Amygdala (tissue), 56 donors: ENCODE measurements at regions not wholly inside any gene's neighbourhood (a gene's known extent, or its start where the extent isn't known, plus 50 kb on each side); places are given as distances from the start of the nearest gene placed in this dataset.
"Not testable (repeated sequence)": the region's sequence is repeated elsewhere in the genome, so short reads cannot be mapped to it uniquely, and the experiment has no call there.

Source experiments
- DNase-seq, 56 donors: peaks; one replicate each; lab custom pipeline; 2025; lab: John Stamatoyannopoulos, UW

DNA sequence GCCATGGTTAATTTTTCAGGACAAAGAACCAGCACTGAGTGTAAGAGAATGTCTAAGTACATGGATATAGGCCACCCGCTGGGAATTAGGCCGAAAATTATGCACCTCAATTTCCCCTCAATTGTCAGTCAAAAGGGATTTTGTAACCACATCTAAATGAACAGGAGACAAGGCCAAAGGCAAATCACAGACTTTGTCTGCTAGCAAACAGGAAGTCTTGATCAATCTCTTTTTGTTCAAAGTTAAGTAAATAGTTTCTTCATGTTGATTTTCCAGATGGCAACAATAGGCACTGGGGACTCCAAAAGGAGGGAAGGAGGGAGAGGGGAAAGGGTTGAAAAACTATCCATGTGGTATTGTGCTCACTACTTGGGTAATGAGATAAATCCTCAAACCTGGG lies 276.0 kb downstream of the COG6 start:
- DNase-seq, result no peak

DNA sequence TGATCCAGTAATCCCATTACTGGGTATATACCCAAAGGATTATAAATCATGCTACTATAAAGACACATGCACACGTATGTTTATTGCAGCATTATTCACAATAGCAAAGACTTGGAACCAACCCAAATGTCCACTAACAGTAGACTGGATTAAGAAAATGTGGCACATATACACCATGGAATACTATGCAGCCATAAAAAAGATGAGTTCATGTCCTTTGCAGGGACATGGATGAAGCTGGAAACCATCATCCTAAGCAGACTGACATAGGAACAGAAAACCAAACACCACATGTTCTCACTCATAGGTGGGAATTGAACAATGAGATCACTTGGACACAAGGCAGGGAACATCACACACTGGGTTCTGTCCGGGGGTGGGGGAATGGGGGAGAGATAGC lies 277.1 kb downstream of the COG6 start:
- DNase-seq, result not testable (repeated sequence)

DNA sequence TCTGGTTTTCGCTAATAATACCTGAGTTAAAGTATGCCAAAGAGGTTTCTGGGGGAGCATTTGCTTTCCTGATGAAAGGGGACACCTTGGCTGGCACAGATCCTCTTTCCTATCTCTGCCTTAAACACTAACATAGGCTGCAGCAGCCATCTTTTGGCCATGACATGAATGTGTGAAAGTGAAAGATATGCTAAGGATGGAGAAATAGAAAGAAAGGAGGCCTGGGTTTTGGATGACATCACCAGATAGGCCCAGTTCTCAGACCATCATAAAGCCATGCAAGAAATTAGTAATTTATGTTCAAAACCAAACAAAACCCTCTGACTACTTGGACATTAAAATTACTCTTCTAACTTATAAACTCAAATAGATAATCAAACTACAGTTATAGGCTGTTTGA lies 279.7 kb downstream of the COG6 start:
- DNase-seq, result no peak

DNA sequence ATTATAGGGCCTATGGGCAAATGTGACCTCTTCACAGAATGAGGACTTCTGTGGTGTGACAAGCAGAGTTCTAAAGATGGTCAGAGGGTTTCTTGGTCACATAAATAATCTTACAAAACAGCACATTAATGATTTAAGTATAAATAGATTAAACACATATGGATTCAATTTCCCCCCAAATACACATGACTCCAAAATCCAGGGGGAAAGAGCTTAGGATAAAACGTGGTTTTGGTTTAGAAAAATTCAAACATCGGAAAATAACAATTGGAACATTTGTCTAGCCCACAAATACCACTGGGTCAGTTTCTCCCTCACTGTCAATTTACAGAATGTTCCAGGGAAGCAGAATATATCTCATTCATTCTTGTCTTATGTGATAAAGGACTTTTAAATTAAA lies 283.1 kb downstream of the COG6 start:
- no peak for DNase-seq

DNA sequence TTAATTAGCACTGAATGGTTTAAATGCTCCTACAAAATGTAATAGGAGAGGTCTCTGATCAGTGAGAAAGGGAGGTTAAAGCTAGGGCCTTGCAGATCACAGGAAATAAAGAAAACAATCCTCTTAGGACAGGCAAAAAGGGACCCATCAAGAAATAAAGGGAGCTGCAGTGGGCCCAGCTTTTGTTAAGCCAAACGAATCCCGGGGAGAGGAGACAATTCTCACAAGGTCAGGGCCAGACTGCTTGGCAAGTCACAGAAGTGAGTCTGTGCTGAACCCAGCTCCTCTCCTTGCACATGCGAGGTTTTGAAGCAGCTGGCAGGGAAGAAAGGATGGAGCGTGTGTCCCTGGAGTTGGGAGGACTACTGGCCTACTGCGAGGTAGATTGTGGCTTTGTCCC lies 285.8 kb downstream of the COG6 start:
- DNase-seq, result no peak

DNA sequence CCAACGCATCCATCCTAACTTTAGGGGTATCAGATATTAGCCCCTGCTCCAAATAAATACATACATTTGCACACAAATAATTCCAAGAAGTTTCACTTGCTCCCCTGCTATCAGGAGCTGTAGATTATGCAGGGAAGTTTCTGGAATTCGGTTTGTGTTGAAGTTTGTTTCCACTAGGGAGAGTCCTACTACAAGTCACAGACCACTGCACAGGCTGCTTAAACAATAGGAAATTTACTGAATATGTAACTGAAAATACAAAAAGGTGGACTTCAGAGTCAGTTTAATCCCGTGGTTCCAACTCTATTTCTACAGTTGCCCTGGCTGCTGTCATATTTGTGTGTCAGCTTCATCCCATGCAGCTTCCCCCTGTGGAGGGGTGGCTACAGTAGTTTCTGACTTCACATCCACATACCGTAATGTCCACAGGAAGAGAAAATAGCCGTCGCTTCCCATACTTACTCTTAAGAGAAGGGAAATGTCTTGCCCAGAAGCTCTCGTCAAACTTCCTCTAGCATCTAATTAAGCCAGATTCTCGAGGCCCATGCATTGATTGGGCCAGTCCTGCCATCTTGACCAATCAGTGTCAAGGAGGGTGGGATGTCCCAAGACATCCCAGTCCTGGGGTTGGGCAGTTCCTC lies 286.6 kb downstream of the COG6 start:
- DNase-seq, result no peak

DNA sequence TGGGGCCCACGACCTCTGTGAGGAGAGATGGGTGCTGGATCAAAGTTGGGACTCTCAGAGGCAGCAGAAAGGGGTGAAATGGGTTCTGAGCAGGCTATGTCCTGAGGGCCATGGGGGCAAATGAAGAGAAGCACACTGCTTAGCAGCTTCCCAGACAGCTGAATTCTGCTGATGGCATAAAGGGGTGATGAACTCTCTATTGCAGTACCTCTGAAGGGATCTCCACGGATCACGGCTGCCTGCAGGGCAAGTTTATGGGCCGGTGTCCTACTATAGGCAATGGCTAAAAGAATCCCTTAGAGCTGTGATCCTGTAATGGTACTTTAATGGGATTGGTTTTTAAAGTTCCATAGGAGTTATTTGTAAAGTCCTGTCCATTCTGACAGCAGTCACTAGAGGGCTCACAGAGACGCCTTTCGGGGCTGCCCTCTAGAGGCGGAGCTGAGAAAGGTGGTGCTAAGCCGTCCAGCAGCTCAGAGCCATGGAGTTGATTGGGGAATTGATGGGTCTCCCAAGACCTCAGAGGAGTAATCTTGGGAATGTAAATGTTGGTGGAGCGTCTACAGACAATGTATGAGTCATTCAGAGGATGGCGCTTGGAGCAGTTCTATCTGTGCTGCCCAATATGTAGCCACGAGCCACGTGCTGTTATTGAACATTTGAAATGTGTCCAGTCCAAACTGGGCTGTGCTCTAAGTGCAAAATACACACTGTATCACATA lies 287.3 kb downstream of the COG6 start:
- peak in 25 of 56 donors; percentile 1 to 49 (median 15) for DNase-seq

DNA sequence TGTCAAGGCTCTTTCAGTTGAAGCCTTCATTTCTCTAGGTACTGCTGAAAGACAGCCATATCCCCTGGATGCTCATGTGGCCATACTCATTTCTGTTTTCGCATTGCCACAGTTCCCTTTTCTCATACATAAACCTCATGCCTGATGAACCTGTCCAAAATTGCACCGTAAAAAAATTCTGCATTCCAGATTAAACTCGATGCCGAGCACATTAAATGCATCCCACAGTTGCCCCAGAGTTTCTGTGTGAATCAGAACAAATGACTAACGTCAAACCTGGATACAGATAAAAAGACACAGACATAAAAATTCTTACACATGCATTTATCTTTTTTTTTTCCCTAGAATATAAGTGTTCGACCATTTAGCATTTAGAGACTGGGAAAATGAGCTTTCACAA lies 288.2 kb downstream of the COG6 start:
- no peak for DNase-seq

DNA sequence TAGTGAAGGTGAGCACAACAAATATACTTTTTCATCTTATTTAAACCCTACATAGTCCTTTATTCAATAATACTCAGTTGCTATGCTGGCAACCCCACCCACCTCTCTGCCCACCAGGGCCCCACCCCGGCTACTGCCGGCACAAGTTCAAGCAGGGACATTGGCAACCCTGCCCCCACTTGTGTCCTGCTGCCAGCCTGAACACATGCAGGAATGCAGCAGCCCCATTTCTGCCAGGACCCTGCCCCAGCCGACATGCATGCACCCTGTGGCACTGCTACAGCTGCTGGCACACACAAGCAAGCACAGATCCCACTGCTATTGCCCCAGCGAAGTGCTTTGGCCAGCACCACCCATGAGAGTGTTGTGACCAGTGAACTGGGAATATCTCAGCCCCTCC lies 289.8 kb downstream of the COG6 start:
- peak in 1 of 56 donors; percentile 2 for DNase-seq

DNA sequence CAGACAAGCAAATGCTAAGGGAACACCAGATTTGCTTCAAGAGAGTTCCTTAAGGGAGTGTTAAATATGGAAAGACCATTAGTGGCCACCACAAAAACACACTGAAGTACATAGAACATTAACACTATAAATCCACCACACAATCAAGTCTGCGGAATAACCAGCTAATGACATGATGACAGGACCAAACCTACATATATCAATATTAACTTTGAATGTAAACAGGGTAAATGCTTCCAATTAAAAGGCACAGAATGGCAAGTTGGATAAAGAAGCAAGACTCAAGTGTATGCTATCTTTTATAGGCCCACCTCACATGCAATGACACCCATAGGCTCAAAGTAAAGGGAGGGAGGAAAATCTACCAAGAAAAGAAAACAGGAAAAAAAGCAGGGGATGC lies 291.3 kb downstream of the COG6 start:
- no peak for DNase-seq

DNA sequence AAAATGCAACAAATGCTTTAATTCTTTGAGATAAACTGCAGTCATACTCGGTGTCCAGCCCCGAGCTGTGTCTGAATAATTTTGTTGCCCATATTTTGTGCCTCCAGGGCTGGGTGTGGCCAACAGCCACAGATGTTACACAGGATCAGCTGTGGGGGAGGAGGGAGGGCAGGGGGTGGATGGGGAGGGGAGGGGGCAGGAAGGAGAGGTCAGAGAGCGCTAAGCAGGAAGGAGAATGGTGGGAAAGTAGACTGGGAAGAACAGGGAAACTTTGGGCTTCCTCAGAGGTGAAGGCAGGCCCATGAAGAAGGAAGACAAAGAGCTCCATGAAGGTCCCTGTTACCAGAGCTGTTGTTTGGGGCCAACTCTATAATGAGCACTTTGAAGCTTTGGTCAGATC lies 295.8 kb downstream of the COG6 start:
- DNase-seq, result no peak

DNA sequence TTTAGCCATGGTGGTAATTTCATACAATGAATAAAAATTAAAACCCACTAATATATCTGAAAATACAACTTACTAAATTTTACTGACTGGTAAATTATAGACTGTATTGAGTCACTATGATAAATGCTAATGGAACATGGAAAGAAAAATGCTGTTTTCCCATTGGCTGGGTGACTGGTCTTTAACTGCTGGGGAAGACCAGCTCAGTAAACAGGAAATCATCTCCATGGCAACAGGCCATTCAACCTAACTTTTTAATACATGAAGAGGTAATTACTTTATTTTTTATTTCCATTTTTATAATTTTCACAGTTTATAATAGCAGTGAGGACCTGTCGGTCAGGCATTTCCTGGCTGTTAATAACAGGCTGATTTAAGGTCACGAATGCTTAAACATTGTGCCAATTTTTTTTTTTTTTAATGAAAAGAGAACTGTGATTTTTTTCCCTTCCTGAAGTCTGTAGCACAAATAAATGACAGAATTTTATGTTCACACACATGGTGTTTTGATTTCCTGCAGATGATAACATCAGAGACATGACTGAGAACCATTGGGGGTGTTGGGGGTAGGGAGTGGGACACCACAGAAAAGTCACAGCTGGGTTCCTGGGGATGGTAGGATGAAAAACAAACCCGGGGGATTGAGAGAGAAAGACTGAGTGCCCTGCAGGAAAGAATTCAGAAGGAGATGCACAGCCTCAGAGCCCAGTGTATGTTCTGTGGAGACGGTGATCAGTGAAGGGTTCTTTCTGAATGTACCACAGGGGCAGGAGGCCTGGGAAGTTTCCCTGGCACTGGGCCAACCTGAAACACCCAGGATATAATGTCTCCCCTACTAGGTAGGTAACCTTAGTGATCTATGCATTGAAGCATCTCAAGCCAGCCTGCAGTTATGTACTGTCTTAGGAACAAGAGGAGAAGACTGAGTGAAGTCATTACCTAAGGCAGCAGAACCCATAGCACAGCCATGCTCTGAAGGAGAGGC lies 297.1 kb downstream of the COG6 start:
- DNase-seq, result no peak

DNA sequence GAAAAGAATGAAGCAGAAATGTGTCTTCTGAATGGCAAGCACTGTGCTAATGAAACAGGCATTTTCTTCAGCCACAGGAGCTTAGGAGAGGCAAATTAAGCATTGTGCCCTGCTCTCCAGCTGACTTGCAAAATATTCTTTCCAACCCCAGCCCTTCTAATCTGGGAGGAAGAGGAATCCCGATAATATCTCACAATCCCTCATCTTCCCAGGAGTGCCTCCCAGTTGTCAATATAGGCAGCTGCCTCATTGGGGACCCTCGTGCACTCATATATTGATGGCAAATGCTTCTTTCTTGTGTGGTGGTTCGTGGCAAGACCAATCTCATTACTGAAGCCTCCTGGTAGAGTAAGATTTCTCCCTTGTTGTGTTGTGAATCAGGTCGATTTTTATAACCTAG lies 299.0 kb downstream of the COG6 start:
- DNase-seq, result no peak

DNA sequence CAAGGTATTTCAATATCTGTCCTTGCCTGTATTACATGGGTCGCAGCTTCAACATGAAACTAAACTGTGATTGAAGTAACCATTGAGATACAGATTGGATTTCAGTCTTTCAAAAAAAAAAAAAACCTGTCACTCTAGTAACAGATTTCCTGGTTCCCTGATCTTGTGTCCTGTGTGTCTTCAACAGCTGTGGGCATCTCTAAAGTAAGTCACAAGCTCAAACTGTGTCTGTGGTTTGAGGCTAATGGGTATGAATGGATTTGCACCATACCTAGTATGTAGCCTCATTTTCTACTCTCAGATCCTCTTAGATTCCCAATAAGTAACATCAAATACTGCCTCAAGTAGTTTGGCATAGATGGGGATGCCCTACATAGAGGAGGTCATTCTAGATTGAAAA lies 300.1 kb downstream of the COG6 start:
- no peak for DNase-seq

DNA sequence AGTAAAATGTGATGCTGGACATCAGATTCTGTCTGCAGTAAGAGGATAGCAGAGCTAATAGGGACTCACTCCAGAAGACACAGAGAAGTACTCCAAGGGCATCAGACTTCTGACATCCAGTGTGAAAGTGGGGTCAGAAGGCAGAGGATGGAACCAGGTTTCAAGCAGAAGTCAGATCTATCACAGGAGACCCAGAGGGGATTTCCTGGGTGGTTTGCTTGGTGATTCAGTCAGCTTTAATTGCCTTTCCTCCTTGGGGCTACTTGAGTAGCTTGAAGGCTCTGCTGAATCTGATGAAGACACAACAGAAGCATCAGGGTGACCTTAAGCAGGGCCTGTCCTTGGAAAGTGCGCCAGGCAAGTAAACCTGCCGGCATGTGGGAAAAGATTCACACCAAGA lies 300.6 kb downstream of the COG6 start:
- no peak for DNase-seq

DNA sequence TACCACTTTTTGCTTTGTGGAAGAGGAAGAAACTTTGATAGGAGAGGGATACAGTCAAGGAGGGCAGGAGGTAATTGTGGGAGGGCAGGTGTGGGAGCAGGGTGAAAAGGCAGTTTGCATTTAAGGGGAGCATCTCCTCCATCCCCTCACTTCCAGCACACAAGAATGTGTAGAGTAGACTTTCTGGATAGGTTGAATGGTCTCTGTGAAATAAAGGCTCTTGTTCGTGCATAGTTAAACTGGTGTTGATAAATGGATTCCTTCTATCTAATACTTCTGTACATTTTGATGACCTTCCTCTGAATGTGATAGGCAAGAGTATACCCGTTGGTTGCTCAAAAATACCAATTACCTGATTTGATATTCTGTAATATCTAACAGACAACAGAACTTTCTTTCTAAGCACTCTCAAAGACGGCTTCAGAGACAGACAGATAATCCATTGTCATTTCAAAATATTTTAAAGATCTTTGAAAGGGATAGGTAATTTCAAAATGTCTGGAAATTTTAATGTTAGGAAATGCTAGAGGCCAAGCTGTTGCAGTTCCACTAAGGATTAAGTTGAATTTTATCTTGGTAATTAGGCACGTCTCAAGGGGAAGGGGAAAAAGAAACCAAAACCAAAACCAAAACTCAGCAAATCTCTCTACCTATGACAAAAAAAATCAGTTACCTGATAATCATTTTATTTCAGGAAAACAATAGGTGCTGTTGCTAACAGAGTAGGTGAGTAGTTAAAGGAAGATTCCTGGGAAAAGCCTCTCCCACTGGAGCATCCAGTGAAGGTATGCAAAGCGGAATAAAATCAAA lies 302.6 kb downstream of the COG6 start:
- DNase-seq, result no peak

DNA sequence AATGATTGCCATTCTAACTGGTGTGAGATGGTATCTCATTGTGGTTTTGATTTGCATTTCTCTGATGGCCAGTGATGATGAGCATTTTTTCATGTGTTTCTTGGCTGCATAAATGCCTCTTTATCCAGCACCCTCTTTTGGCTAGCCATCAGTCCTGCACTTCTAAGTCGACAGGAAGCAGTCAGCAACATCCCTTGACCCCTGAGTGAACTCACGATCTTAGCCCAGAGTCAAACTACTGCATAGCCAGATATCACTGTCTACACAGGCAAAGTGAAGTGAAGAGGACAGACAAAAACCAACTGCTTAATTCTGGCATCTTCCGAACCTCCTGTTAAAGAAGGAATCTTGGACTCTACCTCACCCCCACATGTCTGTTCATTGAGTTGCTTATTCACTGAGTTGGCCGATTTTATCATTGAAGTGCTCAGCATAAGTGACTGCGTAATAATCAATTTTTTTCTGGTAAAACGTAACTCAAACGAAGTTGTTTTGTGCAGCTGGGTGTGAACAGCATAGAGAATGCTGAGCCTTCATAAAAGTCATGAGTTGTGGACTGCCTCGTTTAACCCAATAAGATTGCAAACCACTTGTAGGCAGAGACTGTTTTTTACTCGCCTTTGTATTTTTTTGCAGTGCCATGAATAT lies 304.2 kb downstream of the COG6 start:
- no peak for DNase-seq

DNA sequence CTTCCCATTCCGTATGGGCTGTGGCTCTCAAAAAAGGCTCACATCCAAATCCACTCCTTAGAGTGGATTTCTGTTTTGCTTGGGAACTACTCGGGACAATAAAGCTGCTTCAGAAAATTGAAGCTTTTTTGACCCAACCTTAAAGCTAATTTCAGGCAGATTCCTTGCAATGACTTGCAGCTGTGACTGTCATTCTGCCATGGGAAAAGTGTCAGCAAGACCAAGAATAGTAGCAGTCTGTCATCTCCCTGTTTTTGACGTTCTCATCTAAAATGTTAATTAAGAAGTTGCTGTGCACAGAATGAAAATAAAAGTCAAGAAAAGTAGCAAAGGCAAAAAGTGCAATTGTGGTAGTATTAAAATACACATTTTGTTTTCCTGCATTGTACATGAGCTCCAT lies 304.7 kb downstream of the COG6 start:
- no peak for DNase-seq

DNA sequence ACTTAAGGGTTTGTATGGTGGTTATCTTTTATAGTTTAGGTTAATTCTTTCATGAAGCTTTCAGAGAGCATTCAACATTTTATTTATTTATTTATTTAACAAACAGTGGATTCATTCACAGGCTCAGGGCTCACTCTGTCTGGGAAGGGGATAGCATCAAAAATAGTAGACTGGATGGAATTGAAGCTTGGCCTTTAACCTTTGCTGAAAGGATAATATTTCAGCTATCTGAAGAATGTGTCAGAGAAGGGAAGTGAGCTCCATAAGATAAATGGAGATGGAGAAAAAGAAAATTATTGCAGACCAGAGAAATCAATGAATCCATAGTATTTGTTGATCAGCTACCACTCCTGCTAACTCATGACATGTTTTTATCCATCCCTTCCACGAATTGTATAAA lies 305.6 kb downstream of the COG6 start:
- no peak for DNase-seq

DNA sequence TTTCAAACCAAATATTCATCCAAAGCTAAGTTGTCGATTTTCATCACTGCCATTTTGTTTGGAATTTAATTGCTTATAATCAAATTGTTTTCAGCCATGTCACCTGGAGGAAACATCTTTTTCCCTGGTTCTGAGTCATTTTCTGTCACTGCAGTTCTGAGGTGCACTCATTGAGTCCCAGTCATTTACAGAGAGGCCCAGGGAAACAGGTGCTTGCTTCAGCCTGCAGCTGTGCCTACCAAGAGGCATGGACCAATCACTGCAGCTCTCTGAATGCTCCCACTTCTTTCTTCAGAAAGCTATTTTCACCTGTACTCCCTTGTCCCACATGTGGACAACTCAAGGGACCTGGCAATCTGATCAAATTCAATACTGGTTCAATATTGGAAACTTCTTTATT lies 308.1 kb downstream of the COG6 start:
- DNase-seq, result no peak
